ENCODE measurements at regions not wholly inside any gene's neighbourhood (a gene's known extent, or its start where the extent isn't known, plus 50 kb on each side); places are given as distances from the start of the nearest gene placed in this dataset.

DNA sequence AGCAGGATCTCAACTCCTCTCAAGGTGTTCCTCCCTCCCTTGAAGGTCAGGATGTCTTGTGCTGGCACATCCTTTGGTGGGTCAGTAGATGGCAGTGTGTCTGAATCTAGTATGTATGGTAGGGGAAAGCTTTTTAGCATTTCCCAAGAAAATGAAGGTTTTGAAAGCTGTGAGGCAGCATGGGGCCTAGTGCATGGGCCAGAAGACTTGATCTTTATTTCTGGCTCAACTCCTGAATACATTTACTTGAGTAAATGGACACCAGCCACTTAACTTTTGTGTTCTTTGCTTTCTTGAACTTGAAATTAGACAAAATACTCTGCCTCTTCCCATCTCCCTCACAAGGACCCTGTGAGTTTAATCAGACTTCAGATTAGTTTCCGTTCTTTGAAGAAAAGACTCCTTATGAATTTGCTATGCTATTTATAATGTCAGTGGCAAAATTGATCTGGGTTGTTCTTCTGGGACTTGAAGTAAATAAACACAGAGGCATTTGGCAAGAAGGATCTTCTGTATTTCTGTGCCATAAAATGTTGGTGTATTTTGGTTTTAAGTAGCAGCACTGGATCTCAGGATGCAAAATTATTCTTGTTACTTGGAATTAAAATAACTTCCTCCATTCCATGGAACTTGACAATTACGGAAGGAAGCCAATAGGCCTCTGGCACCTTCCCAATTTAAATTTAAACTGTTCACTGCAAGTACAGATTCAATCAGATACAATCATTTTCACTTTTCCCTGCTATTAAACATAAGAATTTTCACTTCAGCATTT is 288.8 kb downstream of the CASP12 start:
- TF ChIP-seq CTCF (IDR thresholded peaks at IDR 0.05) (peak in 1 of 3 donors; percentile 14), POLR2A (IDR thresholded peaks at IDR 0.05) (no peak)

Data from ovary (tissue), 3 donors.